Endodermal cell (in vitro differentiated cells): ENCODE measurements at regions not wholly inside any gene's neighbourhood (a gene's known extent, or its start where the extent isn't known, plus 50 kb on each side); places are given as distances from the start of the nearest gene placed in this dataset.

Source experiments
- DNase-seq: peaks from one replicate; pipeline ENCODE4 v3.0.0-alpha.2; 2017
- H3K27ac ChIP-seq: 2 replicates; pipeline ENCODE4 v1.5.1; 2013; ENCODE audit warnings: mild to moderate bottlenecking, low read depth, low read length, moderate library complexity
- H3K27me3 ChIP-seq: 2 replicates; pipeline ENCODE4 v1.6.1; 2013; ENCODE audit warnings: mild to moderate bottlenecking, low read length, moderate library complexity; ENCODE audit not compliant: insufficient read depth, control insufficient read depth, poor library complexity, severe bottlenecking
- H3K36me3 ChIP-seq: 2 replicates; pipeline ENCODE4 v1.7.0; 2013; ENCODE audit warnings: mild to moderate bottlenecking, low read length, moderate library complexity; ENCODE audit not compliant: control insufficient read depth, insufficient read depth
- H3K4me1 ChIP-seq: one replicate; pipeline ENCODE4 v1.7.0; 2013; ENCODE audit warnings: low read length; ENCODE audit not compliant: control insufficient read depth, insufficient read depth
- H3K4me3 ChIP-seq: 2 replicates; pipeline ENCODE4 v1.5.1; 2013; ENCODE audit warnings: mild to moderate bottlenecking, low read length, moderate library complexity
- H3K9ac ChIP-seq: 2 replicates; pipeline ENCODE4 v1.6.1; 2013; ENCODE audit warnings: mild to moderate bottlenecking, low read length, moderate library complexity; ENCODE audit not compliant: poor library complexity, severe bottlenecking; ENCODE audit errors: extremely low read depth
- H3K9me3 ChIP-seq: 2 replicates; pipeline ENCODE4 v1.6.1; 2013; ENCODE audit warnings: mild to moderate bottlenecking, low read length, moderate library complexity; ENCODE audit not compliant: control insufficient read depth
- H3K27ac Mint-ChIP-seq: 2 replicates; pipeline ENCODE4 v1.8.0; 2020; ENCODE audit warnings: mixed read lengths
- H3K27me3 Mint-ChIP-seq: 2 replicates; pipeline ENCODE4 v1.8.0; 2021; ENCODE audit warnings: mild to moderate bottlenecking, mixed read lengths; ENCODE audit not compliant: insufficient read depth
- H3K36me3 Mint-ChIP-seq: 2 replicates; pipeline ENCODE4 v1.8.0; 2020; ENCODE audit warnings: low read depth, mixed read lengths
- H3K4me1 Mint-ChIP-seq: 2 replicates; pipeline ENCODE4 v1.8.0; 2020; ENCODE audit warnings: mixed read lengths
- H3K4me3 Mint-ChIP-seq: 2 replicates; pipeline ENCODE4 v1.8.0; 2020; ENCODE audit warnings: mild to moderate bottlenecking, moderate library complexity, mixed read lengths
- H3K9me3 Mint-ChIP-seq: 2 replicates; pipeline ENCODE4 v1.8.0; 2020; ENCODE audit warnings: mild to moderate bottlenecking, mixed read lengths
- CTCF ChIP-seq: fragments of 200-600 bp; sonication (generic); conservative IDR thresholded peaks from 2 replicates; pipeline ENCODE4 v1.5.0; 2021; ENCODE audit warnings: antibody characterized with exemption, mild to moderate bottlenecking
- WGBS, 2 experiments: methylation state at CpG; one replicate each; pipeline versions ENCODE4 v1.1.5 to v1.1.7; 2013; ENCODE audit warnings: missing lambda C conversion rate in 2 of 2, mixed read lengths in 1 of 2; ENCODE audit not compliant: insufficient coverage in 1 of 2, insufficient read length in 1 of 2; 5-methylcytosine and 5-hydroxymethylcytosine counted together

- H3K27ac ChIP-seq = no peak overlapping the region
- H3K27me3 ChIP-seq = no peaks in the 10 kb centered on the region
- no peak overlapping the region for H3K4me3 ChIP-seq
- Mint-ChIP-seq H3K9me3 (no peaks in the 10 kb centered on the region), H3K27me3 (no peaks in the 10 kb centered on the region), H3K27ac (no peak overlapping the region), H3K4me1 (peaks cover 6% of the 10 kb centered on the region), H3K4me3 (no peak overlapping the region), H3K36me3 (no peaks in the 10 kb centered on the region)
- H3K9me3 ChIP-seq = no peaks in the 10 kb centered on the region
- TF ChIP-seq CTCF = no peak
- H3K4me1 ChIP-seq = no peaks in the 10 kb centered on the region
- 33 to 46% methylated on average over 3 to 4 of the region's 4 CpGs for WGBS, 2 experiments
- no peaks in the 10 kb centered on the region for H3K36me3 ChIP-seq
- DNase-seq = no peak
- H3K9ac ChIP-seq = no peak overlapping the region
Observed at GRCh38 chr2:196331851-196332250, 160.5 kb upstream of the STK17B start.

GRCh38 chr2:196333397-196333796, 162.0 kb upstream of the STK17B start:
- Mint-ChIP-seq H3K27me3 (no peaks in the 10 kb centered on the region), H3K27ac (no peak overlapping the region), H3K9me3 (no peaks in the 10 kb centered on the region), H3K36me3 (no peaks in the 10 kb centered on the region), H3K4me3 (no peak overlapping the region), H3K4me1 (peaks cover 6% of the 10 kb centered on the region)
- H3K9ac ChIP-seq = no peak overlapping the region
- H3K36me3 ChIP-seq = no peaks in the 10 kb centered on the region
- no peak overlapping the region for H3K4me3 ChIP-seq
- no peak for TF ChIP-seq CTCF
- no peaks in the 10 kb centered on the region for H3K4me1 ChIP-seq
- no peak overlapping the region for H3K27ac ChIP-seq
- no peaks in the 10 kb centered on the region for H3K9me3 ChIP-seq
- no peaks in the 10 kb centered on the region for H3K27me3 ChIP-seq
- no peak for DNase-seq

- no peaks in the 10 kb centered on the region for H3K36me3 Mint-ChIP-seq
- H3K27ac Mint-ChIP-seq = no peak overlapping the region
- no peaks in the 10 kb centered on the region for H3K36me3 ChIP-seq
- DNase-seq = no peak
- peaks cover 6% of the 10 kb centered on the region for H3K4me1 Mint-ChIP-seq
- H3K9me3 Mint-ChIP-seq = no peaks in the 10 kb centered on the region
- no peaks in the 10 kb centered on the region for H3K27me3 ChIP-seq
- no peak for TF ChIP-seq CTCF
- no peak overlapping the region for H3K9ac ChIP-seq
- no peak overlapping the region for H3K4me3 Mint-ChIP-seq
- H3K27me3 Mint-ChIP-seq = no peaks in the 10 kb centered on the region
- H3K4me3 ChIP-seq = no peak overlapping the region
- H3K4me1 ChIP-seq = no peaks in the 10 kb centered on the region
- WGBS, 2 experiments = 91% methylated on average over 3 of the region's 3 CpGs; no CpG with 5 or more reads in 1 of the 2 experiments
- H3K27ac ChIP-seq = no peak overlapping the region
- no peaks in the 10 kb centered on the region for H3K9me3 ChIP-seq
Observed at GRCh38 chr2:196334710-196335109, 163.3 kb upstream of the STK17B start.
